Glutamatergic neuron (in vitro differentiated cells): ENCODE measurements at regions not wholly inside any gene's neighbourhood (a gene's known extent, or its start where the extent isn't known, plus 50 kb on each side); places are given as distances from the start of the nearest gene placed in this dataset.

ENCODE experiments used
- DNase-seq: peaks from one replicate; pipeline ENCODE4 v3.0.0; 2022
- H3K27ac Mint-ChIP-seq: one replicate; pipeline ENCODE4 v1.8.0; 2020; ENCODE audit warnings: mild to moderate bottlenecking, mixed read lengths, inconsistent platforms; ENCODE audit not compliant: unreplicated experiment
- H3K27me3 Mint-ChIP-seq: one replicate; pipeline ENCODE4 v1.8.0; 2020; ENCODE audit warnings: mild to moderate bottlenecking, moderate library complexity, mixed read lengths, inconsistent platforms; ENCODE audit not compliant: unreplicated experiment
- H3K36me3 Mint-ChIP-seq: one replicate; pipeline ENCODE4 v1.8.0; 2020; ENCODE audit warnings: mild to moderate bottlenecking, mixed read lengths, inconsistent platforms; ENCODE audit not compliant: unreplicated experiment
- H3K4me1 Mint-ChIP-seq: one replicate; pipeline ENCODE4 v1.8.0; 2020; ENCODE audit warnings: mild to moderate bottlenecking, low read depth, mixed read lengths, inconsistent platforms; ENCODE audit not compliant: unreplicated experiment
- H3K4me3 Mint-ChIP-seq: one replicate; pipeline ENCODE4 v1.8.0; 2020; ENCODE audit warnings: mild to moderate bottlenecking, mixed read lengths, inconsistent platforms; ENCODE audit not compliant: unreplicated experiment
- H3K9me3 Mint-ChIP-seq: one replicate; pipeline ENCODE4 v1.8.0; 2020; ENCODE audit warnings: mild to moderate bottlenecking, moderate library complexity, mixed read lengths, inconsistent platforms; ENCODE audit not compliant: unreplicated experiment
- CTCF ChIP-seq: fragments of 200-600 bp; sonication (generic); IDR thresholded peaks from one replicate; pipeline ENCODE4 v1.5.0; 2021; ENCODE audit not compliant: partially characterized antibody, unreplicated experiment

- no peak for TF ChIP-seq CTCF
- no peak for DNase-seq
- no peak overlapping the region for H3K4me3 Mint-ChIP-seq
- H3K36me3 Mint-ChIP-seq: no peaks in the 10 kb centered on the region
- H3K9me3 Mint-ChIP-seq: no peaks in the 10 kb centered on the region
- H3K27ac Mint-ChIP-seq: no peak overlapping the region
- H3K27me3 Mint-ChIP-seq: peaks cover 2% of the 10 kb centered on the region
- H3K4me1 Mint-ChIP-seq: no peaks in the 10 kb centered on the region
Measured at GRCh38 chr11:98053851-98054250, 966.9 kb upstream of the CNTN5 start.

GRCh38 chr11:98056945-98057344 lies 963.8 kb upstream of the CNTN5 start:
- DNase-seq: no peak
- no peak overlapping the region for H3K27ac Mint-ChIP-seq
- no peak overlapping the region for H3K4me3 Mint-ChIP-seq
- H3K9me3 Mint-ChIP-seq: no peaks in the 10 kb centered on the region
- H3K36me3 Mint-ChIP-seq: no peaks in the 10 kb centered on the region
- no peak for TF ChIP-seq CTCF
- H3K27me3 Mint-ChIP-seq: peaks cover 2% of the 10 kb centered on the region
- no peaks in the 10 kb centered on the region for H3K4me1 Mint-ChIP-seq

- Mint-ChIP-seq H3K9me3 (no peaks in the 10 kb centered on the region), H3K27ac (no peak overlapping the region), H3K4me3 (no peak overlapping the region), H3K27me3 (peaks cover 2% of the 10 kb centered on the region), H3K4me1 (no peaks in the 10 kb centered on the region), H3K36me3 (no peaks in the 10 kb centered on the region)
- no peak for DNase-seq
- TF ChIP-seq CTCF: no peak
Measured at GRCh38 chr11:98059488-98059887, 961.3 kb upstream of the CNTN5 start.

- Mint-ChIP-seq H3K27ac (no peak overlapping the region), H3K9me3 (no peaks in the 10 kb centered on the region), H3K4me3 (no peak overlapping the region), H3K4me1 (no peaks in the 10 kb centered on the region), H3K27me3 (peaks cover under 1% of the 10 kb centered on the region), H3K36me3 (no peaks in the 10 kb centered on the region)
- TF ChIP-seq CTCF: no peak
- DNase-seq: no peak
Measured at GRCh38 chr11:98060759-98061158, 960.0 kb upstream of the CNTN5 start.

- Mint-ChIP-seq H3K27ac (no peak overlapping the region), H3K9me3 (no peaks in the 10 kb centered on the region), H3K4me1 (no peaks in the 10 kb centered on the region), H3K27me3 (no peaks in the 10 kb centered on the region), H3K36me3 (no peaks in the 10 kb centered on the region), H3K4me3 (no peak overlapping the region)
- DNase-seq: no peak
- no peak for TF ChIP-seq CTCF
Measured at GRCh38 chr11:98061858-98062257, 958.9 kb upstream of the CNTN5 start.
